ENCODE measurements at regions not wholly inside any gene's neighbourhood (a gene's known extent, or its start where the extent isn't known, plus 50 kb on each side); places are given as distances from the start of the nearest gene placed in this dataset.

- no peak for TF ChIP-seq Cebpa-rat (IDR thresholded peaks at IDR 0.05)
- Histone ChIP-seq H3K9me3 (no peaks in the 10 kb centered on the region; the same call in 1 of the 2 replicates), H3K9ac (no peak overlapping the region), H3K27me3 (no peaks in the 10 kb centered on the region), H3K4me2 (no peak overlapping the region), H3K27ac (no peak overlapping the region), H3K4me1 (no peaks in the 10 kb centered on the region), H3K4me3 (no peak overlapping the region), H3K36me3 (no peaks in the 10 kb centered on the region), H4K20me1 (no peaks in the 10 kb centered on the region)
Measured at GRCh38 chr10:10830293-10830986, 187.2 kb upstream of the CELF2 start.

GRCh38 chr10:10831085-10831484 lies 186.6 kb upstream of the CELF2 start:
- no peak overlapping the region for H3K27ac ChIP-seq
- no peak overlapping the region for H3K4me2 ChIP-seq
- no peaks in the 10 kb centered on the region for H3K36me3 ChIP-seq
- no peaks in the 10 kb centered on the region for H4K20me1 ChIP-seq
- no peak overlapping the region for H3K4me3 ChIP-seq
- TF ChIP-seq Cebpa-rat (IDR thresholded peaks at IDR 0.05), result no peak
- no peaks in the 10 kb centered on the region for H3K27me3 ChIP-seq
- no peak overlapping the region for H3K9ac ChIP-seq
- no peaks in the 10 kb centered on the region; the same call in 1 of the 2 replicates for H3K9me3 ChIP-seq
- H3K4me1 ChIP-seq, result no peaks in the 10 kb centered on the region

GRCh38 chr10:10833955-10834354 lies 183.7 kb upstream of the CELF2 start:
- H3K27me3 ChIP-seq, result no peaks in the 10 kb centered on the region
- no peak for TF ChIP-seq Cebpa-rat (IDR thresholded peaks at IDR 0.05)

GRCh38 chr10:10844251-10844650 lies 173.4 kb upstream of the CELF2 start:
- H3K27ac ChIP-seq, result no peak overlapping the region
- no peaks in the 10 kb centered on the region for H3K36me3 ChIP-seq
- H3K27me3 ChIP-seq, result no peaks in the 10 kb centered on the region
- H3K4me3 ChIP-seq, result no peak overlapping the region
- no peak for TF ChIP-seq Cebpa-rat (IDR thresholded peaks at IDR 0.05)
- no peak overlapping the region for H3K4me2 ChIP-seq
- H3K9me3 ChIP-seq, result peaks cover 9% of the 10 kb centered on the region; the same call in 1 of the 2 replicates
- H3K4me1 ChIP-seq, result no peaks in the 10 kb centered on the region
- H3K9ac ChIP-seq, result no peak overlapping the region
- no peaks in the 10 kb centered on the region for H4K20me1 ChIP-seq

More at GRCh38 chr10:10833955-10834354, 183.7 kb upstream of the CELF2 start:
- no peak overlapping the region for H3K9ac ChIP-seq
- H3K36me3 ChIP-seq, result no peaks in the 10 kb centered on the region
- no peak overlapping the region for H3K4me2 ChIP-seq
- H3K27ac ChIP-seq, result no peak overlapping the region
- H3K4me1 ChIP-seq, result no peaks in the 10 kb centered on the region
- H4K20me1 ChIP-seq, result no peaks in the 10 kb centered on the region
- H3K9me3 ChIP-seq, result peaks cover 3% of the 10 kb centered on the region
- H3K4me3 ChIP-seq, result no peak overlapping the region

GRCh38 chr10:10845185-10845584 lies 172.5 kb upstream of the CELF2 start:
- TF ChIP-seq Cebpa-rat (IDR thresholded peaks at IDR 0.05), result no peak
- no peaks in the 10 kb centered on the region for H4K20me1 ChIP-seq
- no peaks in the 10 kb centered on the region for H3K27me3 ChIP-seq
- H3K4me1 ChIP-seq, result no peaks in the 10 kb centered on the region
- no peak overlapping the region for H3K9ac ChIP-seq
- no peak overlapping the region for H3K27ac ChIP-seq
- H3K36me3 ChIP-seq, result no peaks in the 10 kb centered on the region
- H3K9me3 ChIP-seq, result peaks cover under 1% of the 10 kb centered on the region; the same call in 1 of the 2 replicates
- H3K4me3 ChIP-seq, result no peak overlapping the region
- H3K4me2 ChIP-seq, result no peak overlapping the region

GRCh38 chr10:10845826-10846503 lies 171.7 kb upstream of the CELF2 start:
- H3K27me3 ChIP-seq, result no peaks in the 10 kb centered on the region
- H4K20me1 ChIP-seq, result no peaks in the 10 kb centered on the region
- no peak overlapping the region for H3K4me3 ChIP-seq
- no peaks in the 10 kb centered on the region for H3K9me3 ChIP-seq
- H3K9ac ChIP-seq, result no peak overlapping the region
- H3K4me2 ChIP-seq, result no peak overlapping the region
- TF ChIP-seq Cebpa-rat (IDR thresholded peaks at IDR 0.05), result no peak
- H3K4me1 ChIP-seq, result no peaks in the 10 kb centered on the region
- no peaks in the 10 kb centered on the region for H3K36me3 ChIP-seq
- H3K27ac ChIP-seq, result no peak overlapping the region

- no peak overlapping the region for H3K4me3 ChIP-seq
- TF ChIP-seq Cebpa-rat (IDR thresholded peaks at IDR 0.05), result no peak
Measured at GRCh38 chr10:10846504-10846900, 171.2 kb upstream of the CELF2 start.

GRCh38 chr10:10847387-10847786 lies 170.3 kb upstream of the CELF2 start:
- Histone ChIP-seq H3K4me2 (no peak overlapping the region), H3K4me1 (no peaks in the 10 kb centered on the region), H3K27ac (no peak overlapping the region), H3K4me3 (no peak overlapping the region), H3K9ac (no peak overlapping the region), H4K20me1 (no peaks in the 10 kb centered on the region), H3K27me3 (no peaks in the 10 kb centered on the region), H3K36me3 (no peaks in the 10 kb centered on the region), H3K9me3 (no peaks in the 10 kb centered on the region)
- TF ChIP-seq Cebpa-rat (IDR thresholded peaks at IDR 0.05), result no peak

More at GRCh38 chr10:10846504-10846900, 171.2 kb upstream of the CELF2 start:
- Histone ChIP-seq H3K36me3 (no peaks in the 10 kb centered on the region), H3K9ac (no peak overlapping the region), H3K27me3 (no peaks in the 10 kb centered on the region), H3K27ac (no peak overlapping the region), H3K4me1 (no peaks in the 10 kb centered on the region), H4K20me1 (no peaks in the 10 kb centered on the region), H3K4me2 (no peak overlapping the region), H3K9me3 (no peaks in the 10 kb centered on the region)

GRCh38 chr10:10848488-10849111 lies 169.1 kb upstream of the CELF2 start:
- Histone ChIP-seq H3K9ac (no peak overlapping the region), H3K36me3 (no peaks in the 10 kb centered on the region), H3K27ac (no peak overlapping the region), H3K4me3 (no peak overlapping the region), H3K9me3 (no peaks in the 10 kb centered on the region), H3K4me2 (no peak overlapping the region), H3K4me1 (no peaks in the 10 kb centered on the region), H4K20me1 (no peaks in the 10 kb centered on the region), H3K27me3 (no peaks in the 10 kb centered on the region)
- TF ChIP-seq Cebpa-rat (IDR thresholded peaks at IDR 0.05), result no peak

- Histone ChIP-seq H3K4me2 (no peak overlapping the region), H3K9ac (no peak overlapping the region), H3K4me1 (no peaks in the 10 kb centered on the region), H3K36me3 (no peaks in the 10 kb centered on the region), H3K27me3 (no peaks in the 10 kb centered on the region), H3K4me3 (no peak overlapping the region), H4K20me1 (no peaks in the 10 kb centered on the region), H3K27ac (no peak overlapping the region), H3K9me3 (no peaks in the 10 kb centered on the region)
- no peak for TF ChIP-seq Cebpa-rat (IDR thresholded peaks at IDR 0.05)
Measured at GRCh38 chr10:10849306-10849705, 168.4 kb upstream of the CELF2 start.

All from BLaER1 (cell line).